GM12875 (cell line): ENCODE measurements at regions not wholly inside any gene's neighbourhood (a gene's known extent, or its start where the extent isn't known, plus 50 kb on each side); places are given as distances from the start of the nearest gene placed in this dataset.

Experiments used
- H3K4me3 ChIP-seq: one replicate; pipeline ENCODE4 v1.5.1; 2011; ENCODE audit warnings: low read depth, low read length, control low read depth
- CTCF ChIP-seq: IDR thresholded peaks from 2 replicates; pipeline ENCODE4 v1.5.1; 2011; ENCODE audit warnings: low read depth, mild to moderate bottlenecking, control low read depth, inconsistent platforms, low read length, moderate library complexity, borderline replicate concordance; ENCODE audit not compliant: insufficient read depth

DNA sequence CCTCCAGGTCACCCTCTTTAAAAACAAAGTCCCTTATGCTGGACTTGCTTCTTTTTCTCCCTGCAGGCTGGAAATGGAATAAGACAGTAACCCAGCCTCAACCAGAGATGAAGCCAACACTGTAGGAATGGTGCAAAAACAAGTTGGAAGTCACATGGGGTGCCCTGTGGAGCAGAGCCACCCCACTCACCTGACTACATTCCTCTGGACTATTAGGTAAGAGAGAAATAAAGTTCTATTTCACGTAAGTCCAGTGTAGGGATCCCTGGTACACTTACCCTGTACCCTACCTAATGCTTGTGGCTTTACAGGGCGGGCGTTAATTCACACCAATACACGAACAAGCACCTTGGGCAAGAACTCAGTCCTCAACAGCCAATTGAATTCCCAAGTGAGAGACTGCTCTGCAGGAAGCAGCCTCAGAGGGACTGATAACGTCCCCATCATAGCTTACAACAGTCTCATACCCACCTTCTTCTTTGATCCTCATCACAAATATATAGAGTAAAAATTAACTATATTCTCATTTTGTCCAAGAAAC lies 112.5 kb upstream of the FGGY start:
- no peak for TF ChIP-seq CTCF
- no peak overlapping the region for H3K4me3 ChIP-seq

DNA sequence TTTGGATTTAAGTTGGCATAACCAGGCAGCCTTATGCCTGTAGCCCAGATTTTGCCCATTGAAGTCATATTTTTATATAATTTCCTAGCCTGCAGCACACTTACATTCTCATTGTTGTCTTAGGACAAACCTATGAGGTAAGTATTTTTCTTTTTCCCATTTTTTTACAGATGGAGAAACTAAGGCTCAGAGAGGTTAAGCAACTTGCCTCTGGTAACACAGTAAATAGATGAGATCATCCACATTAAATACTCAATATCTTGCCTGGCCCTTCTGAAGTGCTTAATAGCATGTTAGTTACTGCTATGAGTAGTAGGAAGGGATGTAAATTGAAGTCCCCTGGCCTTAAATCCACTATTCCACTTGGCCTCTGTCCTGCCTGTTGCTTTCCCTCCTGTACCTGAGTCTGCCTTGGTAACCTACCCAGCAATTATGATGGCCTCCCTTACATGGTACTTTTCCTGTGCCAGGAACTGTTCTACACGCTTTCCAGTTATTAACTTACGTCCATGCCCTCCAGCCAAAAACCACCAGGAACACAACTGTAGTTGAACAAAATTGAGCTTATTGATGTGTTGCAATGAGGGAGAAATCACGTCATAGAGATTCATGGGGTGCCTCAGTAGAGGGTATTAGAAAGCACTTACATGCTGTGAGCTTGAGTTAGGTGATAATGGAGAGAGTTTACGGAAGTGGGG lies 111.6 kb upstream of the FGGY start:
- TF ChIP-seq CTCF, result no peak
- no peak overlapping the region for H3K4me3 ChIP-seq

DNA sequence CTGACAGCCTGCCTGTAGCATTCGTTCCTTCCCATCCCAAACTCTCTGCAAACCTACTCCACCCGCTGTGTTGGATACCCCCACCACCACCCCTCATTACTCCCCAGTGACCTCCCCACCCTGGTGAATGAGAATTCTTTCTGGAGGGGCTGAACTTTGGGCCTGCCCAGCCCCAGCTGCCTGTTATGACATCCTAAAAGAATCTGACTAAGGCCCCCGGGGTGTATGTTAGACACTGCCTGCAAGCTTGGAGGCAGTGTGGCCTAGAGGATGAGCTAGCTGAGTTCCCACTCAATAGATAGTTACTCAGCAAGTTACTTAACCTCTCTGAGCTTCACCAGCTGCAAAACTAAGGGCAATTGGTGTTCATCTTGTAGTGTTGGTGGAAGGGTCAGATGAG lies 110.2 kb upstream of the FGGY start:
- TF ChIP-seq CTCF, result no peak
- H3K4me3 ChIP-seq, result no peak overlapping the region

GRCh38 chr1:59188413-59189213 lies 108.3 kb upstream of the FGGY start:
- no peak overlapping the region for H3K4me3 ChIP-seq
- TF ChIP-seq CTCF, result no peak

DNA sequence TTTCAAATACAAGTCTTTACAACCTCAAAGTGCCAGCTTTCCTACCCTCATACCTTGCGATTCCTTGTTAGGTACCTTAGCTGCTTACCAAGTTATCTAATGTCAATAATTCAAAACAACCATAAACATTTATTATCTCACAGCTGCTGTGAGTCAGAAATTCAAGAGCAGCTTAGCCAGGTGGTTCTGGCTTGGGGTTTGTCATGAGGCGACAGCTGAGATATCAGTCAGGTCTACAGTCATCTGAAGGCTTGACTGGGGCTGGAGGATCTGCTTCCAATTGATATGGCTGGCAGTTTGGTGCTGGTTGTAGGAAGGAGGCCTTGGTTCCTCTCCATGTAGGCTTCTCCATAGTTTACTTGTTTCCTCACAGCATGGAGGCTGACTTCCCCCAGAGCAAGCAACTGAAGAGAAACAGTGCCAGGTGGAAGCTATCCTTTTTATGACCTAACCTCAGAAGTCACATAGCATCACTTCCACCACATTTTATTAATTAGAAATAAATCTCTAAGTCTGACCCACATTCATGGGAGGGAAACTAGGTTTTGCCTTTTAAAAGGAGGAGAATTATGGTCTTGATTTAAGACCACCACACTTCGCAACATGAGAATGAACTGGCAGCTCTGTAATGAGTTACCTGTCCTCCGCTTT lies 103.3 kb upstream of the FGGY start:
- no peak overlapping the region for H3K4me3 ChIP-seq
- no peak for TF ChIP-seq CTCF

- H3K4me3 ChIP-seq, result no peak overlapping the region
- TF ChIP-seq CTCF, result no peak
These were observed 102.3 kb upstream of the FGGY start for GRCh38 chr1:59194621-59195020.
